ENCODE measurements at regions not wholly inside any gene's neighbourhood (a gene's known extent, or its start where the extent isn't known, plus 50 kb on each side); places are given as distances from the start of the nearest gene placed in this dataset.
A peak's percentile ranks its signal among the peaks of the same experiment; 100 is the strongest.

- no peak overlapping the region for H3K27ac ChIP-seq
- H3K4me1 ChIP-seq = peaks cover 0 to 4% (median under 1%) of the 10 kb centered on the region in 4 donors
- H3K27me3 ChIP-seq = no peaks in the 10 kb centered on the region
- 93% methylated on average over 4 of the region's 7 CpGs for WGBS (ENCODE audit: insufficient coverage, low coverage, low lambda C conversion rate, missing lambda C conversion rate)
- H3K36me3 ChIP-seq = no peaks in the 10 kb centered on the region
- ATAC-seq (no peak), DNase-seq (no peak)
- H3K4me3 ChIP-seq = no peak overlapping the region
- intact Hi-C loops (cut with DNase I) = no loop called here
- TF ChIP-seq POLR2A (IDR thresholded peaks at IDR 0.05) = no peak
- no peak for TF ChIP-seq CTCF (IDR thresholded peaks at IDR 0.05)
- H3K9me3 ChIP-seq = no peaks in the 10 kb centered on the region
Measured at GRCh38 chr21:43318368-43318767, 108.6 kb downstream of the SIK1 start.

- Histone ChIP-seq H3K36me3 (no peaks in the 10 kb centered on the region), H3K9me3 (no peaks in the 10 kb centered on the region), H3K4me3 (no peak overlapping the region), H3K4me1 (peaks cover 0 to 1% (median 0%) of the 10 kb centered on the region in 4 donors), H3K27ac (no peak overlapping the region), H3K27me3 (no peaks in the 10 kb centered on the region)
- WGBS (ENCODE audit: insufficient coverage, low coverage, low lambda C conversion rate, missing lambda C conversion rate) = no CpG with 5 or more reads among the region's 9 CpGs
- intact Hi-C loops (cut with DNase I) = no loop called here
- no peak for ATAC-seq
- no peak for TF ChIP-seq POLR2A (IDR thresholded peaks at IDR 0.05)
- no peak for TF ChIP-seq CTCF (IDR thresholded peaks at IDR 0.05)
- DNase-seq = peak in 1 of 3 donors; percentile 46
Measured at GRCh38 chr21:43317959-43318358, 109.0 kb downstream of the SIK1 start.

- no peak overlapping the region for H3K4me3 ChIP-seq
- H3K27ac ChIP-seq = no peak overlapping the region
- no peaks in the 10 kb centered on the region for H3K27me3 ChIP-seq
- ATAC-seq (no peak), DNase-seq (no peak)
- TF ChIP-seq CTCF (IDR thresholded peaks at IDR 0.05) (no peak), POLR2A (IDR thresholded peaks at IDR 0.05) (no peak)
- H3K36me3 ChIP-seq = no peaks in the 10 kb centered on the region
- H3K4me1 ChIP-seq = no peaks in the 10 kb centered on the region
- no peaks in the 10 kb centered on the region for H3K9me3 ChIP-seq
- intact Hi-C loops (cut with DNase I) = no loop called here
- WGBS (ENCODE audit: insufficient coverage, low coverage, low lambda C conversion rate, missing lambda C conversion rate) = 93% methylated on average over 6 of the region's 11 CpGs
Measured at GRCh38 chr21:43317254-43317748, 109.6 kb downstream of the SIK1 start.

GRCh38 chr21:43316156-43316845 lies 110.6 kb downstream of the SIK1 start:
- H3K9me3 ChIP-seq = no peaks in the 10 kb centered on the region
- no peaks in the 10 kb centered on the region for H3K36me3 ChIP-seq
- peaks cover 0 to 4% (median 2%) of the 10 kb centered on the region in 4 donors for H3K4me1 ChIP-seq
- WGBS (ENCODE audit: insufficient coverage, low coverage, low lambda C conversion rate, missing lambda C conversion rate) = no CpG with 5 or more reads among the region's 19 CpGs
- no peak overlapping the region for H3K27ac ChIP-seq
- ATAC-seq = no peak
- intact Hi-C loops (cut with DNase I) = no loop called here
- H3K4me3 ChIP-seq = no peak overlapping the region
- peak in 2 of 3 donors; percentile 10 to 40 for DNase-seq
- TF ChIP-seq CTCF (IDR thresholded peaks at IDR 0.05) (no peak), POLR2A (IDR thresholded peaks at IDR 0.05) (no peak)
- no peaks in the 10 kb centered on the region for H3K27me3 ChIP-seq
